SK-N-SH treated with all-trans-retinoic acid at 6 μM for 48 hours (cell line): ENCODE measurements at regions not wholly inside any gene's neighbourhood (a gene's known extent, or its start where the extent isn't known, plus 50 kb on each side); places are given as distances from the start of the nearest gene placed in this dataset.

Source experiments
- ATAC-seq: fragments of 200-7000 bp; cut with Tn5 transposase; 3 replicates; pipeline ENCODE4 v1.9.1; 2020; ENCODE audit warnings: mild to moderate bottlenecking, moderate library complexity

GRCh38 chr16:33516686-33517085 is 57.3 kb downstream of the TP53TG3F start:
- peak; percentile 49; the same call in 2 of the 3 replicates for ATAC-seq
